ENCODE measurements at regions not wholly inside any gene's neighbourhood (a gene's known extent, or its start where the extent isn't known, plus 50 kb on each side); places are given as distances from the start of the nearest gene placed in this dataset.
"Not testable (repeated sequence)": the region's sequence is repeated elsewhere in the genome, so short reads cannot be mapped to it uniquely, and the experiment has no call there.

- Mint-ChIP-seq H3K4me1 (no peaks in the 10 kb centered on the region), H3K27me3 (no peaks in the 10 kb centered on the region), H3K4me3 (no peak overlapping the region), H3K27ac (no peak overlapping the region), H3K9me3 (peaks cover 8 to 13% of the 10 kb centered on the region in 2 donors)
- ATAC-seq, result no peak
- no peak for DNase-seq
These were observed 621.9 kb upstream of the CTNND2 start for GRCh38 chr5:12526113-12526512.

- Mint-ChIP-seq H3K27me3 (no peaks in the 10 kb centered on the region), H3K27ac (no peak overlapping the region), H3K4me1 (no peaks in the 10 kb centered on the region), H3K4me3 (no peak overlapping the region), H3K9me3 (peaks cover 21 to 28% of the 10 kb centered on the region in 2 donors)
- DNase-seq (no peak), ATAC-seq (no peak)
These were observed 617.9 kb upstream of the CTNND2 start for GRCh38 chr5:12522116-12522515.

GRCh38 chr5:12504983-12505382 is 600.7 kb upstream of the CTNND2 start:
- H3K27ac Mint-ChIP-seq, H3K4me3 Mint-ChIP-seq, DNase-seq, H3K27me3 Mint-ChIP-seq, ATAC-seq, H3K4me1 Mint-ChIP-seq: not testable (repeated sequence)
- H3K9me3 Mint-ChIP-seq, result peaks cover 21 to 29% of the 10 kb centered on the region in 2 donors

GRCh38 chr5:12488161-12488560 is 583.9 kb upstream of the CTNND2 start:
- Mint-ChIP-seq H3K4me1 (no peaks in the 10 kb centered on the region), H3K9me3 (peaks cover 6 to 40% of the 10 kb centered on the region in 2 donors), H3K27ac (no peak overlapping the region), H3K4me3 (no peak overlapping the region), H3K27me3 (no peaks in the 10 kb centered on the region)
- no peak for ATAC-seq
- DNase-seq, result no peak

GRCh38 chr5:12480487-12480886 is 576.2 kb upstream of the CTNND2 start:
- ATAC-seq (no peak), DNase-seq (no peak)
- Mint-ChIP-seq H3K27ac (no peak overlapping the region), H3K4me1 (no peaks in the 10 kb centered on the region), H3K4me3 (no peak overlapping the region), H3K27me3 (no peaks in the 10 kb centered on the region), H3K9me3 (peaks cover 12 to 13% of the 10 kb centered on the region in 2 donors)

GRCh38 chr5:12477554-12477953 is 573.3 kb upstream of the CTNND2 start:
- ATAC-seq (no peak), DNase-seq (no peak)
- no peak overlapping the region for H3K27ac Mint-ChIP-seq
- no peaks in the 10 kb centered on the region for H3K27me3 Mint-ChIP-seq
- H3K4me1 Mint-ChIP-seq, result no peaks in the 10 kb centered on the region
- peaks cover 7% of the 10 kb centered on the region in 2 donors for H3K9me3 Mint-ChIP-seq
- H3K4me3 Mint-ChIP-seq, result no peak overlapping the region

GRCh38 chr5:12467799-12468198 is 563.6 kb upstream of the CTNND2 start:
- Mint-ChIP-seq H3K27ac (peak overlapping the region in 1 of 2 donors; percentile 49), H3K4me1 (no peaks in the 10 kb centered on the region), H3K9me3 (peaks cover 9 to 50% of the 10 kb centered on the region in 2 donors), H3K27me3 (no peaks in the 10 kb centered on the region), H3K4me3 (no peak overlapping the region)
- no peak for DNase-seq
- no peak for ATAC-seq

- Mint-ChIP-seq H3K27ac (no peak overlapping the region), H3K4me1 (no peaks in the 10 kb centered on the region), H3K27me3 (no peaks in the 10 kb centered on the region), H3K4me3 (no peak overlapping the region), H3K9me3 (peaks cover 5 to 13% of the 10 kb centered on the region in 2 donors)
- DNase-seq (no peak), ATAC-seq (no peak)
These were observed 556.4 kb upstream of the CTNND2 start for GRCh38 chr5:12460493-12461261.

GRCh38 chr5:12459326-12459725 is 555.1 kb upstream of the CTNND2 start:
- no peak overlapping the region for H3K27ac Mint-ChIP-seq
- no peak overlapping the region for H3K4me3 Mint-ChIP-seq
- ATAC-seq (no peak), DNase-seq (no peak)
- no peaks in the 10 kb centered on the region for H3K27me3 Mint-ChIP-seq
- H3K9me3 Mint-ChIP-seq, result peaks cover 5 to 13% of the 10 kb centered on the region in 2 donors
- no peaks in the 10 kb centered on the region for H3K4me1 Mint-ChIP-seq

- H3K27ac Mint-ChIP-seq, result no peak overlapping the region
- DNase-seq (no peak), ATAC-seq (no peak)
- H3K27me3 Mint-ChIP-seq, result no peaks in the 10 kb centered on the region
- no peaks in the 10 kb centered on the region for H3K4me1 Mint-ChIP-seq
- H3K4me3 Mint-ChIP-seq, result no peak overlapping the region
- peaks cover under 1 to 12% of the 10 kb centered on the region in 2 donors for H3K9me3 Mint-ChIP-seq
These were observed 514.8 kb upstream of the CTNND2 start for GRCh38 chr5:12419075-12419474.

GRCh38 chr5:12413585-12413984 is 509.3 kb upstream of the CTNND2 start:
- Mint-ChIP-seq H3K27ac (peak overlapping the region in 1 of 2 donors; percentile 61), H3K4me1 (no peaks in the 10 kb centered on the region), H3K4me3 (no peak overlapping the region), H3K27me3 (no peaks in the 10 kb centered on the region), H3K9me3 (peaks cover 6 to 38% of the 10 kb centered on the region in 2 donors)
- ATAC-seq, result no peak
- DNase-seq, result no peak

GRCh38 chr5:12413075-12413474 is 508.8 kb upstream of the CTNND2 start:
- no peak for DNase-seq
- H3K4me1 Mint-ChIP-seq, result no peaks in the 10 kb centered on the region
- H3K27ac Mint-ChIP-seq, result no peak overlapping the region
- H3K9me3 Mint-ChIP-seq, result peaks cover 6 to 38% of the 10 kb centered on the region in 2 donors
- H3K27me3 Mint-ChIP-seq, result no peaks in the 10 kb centered on the region
- H3K4me3 Mint-ChIP-seq, result no peak overlapping the region
- ATAC-seq, result no peak

GRCh38 chr5:12399868-12400267 is 495.6 kb upstream of the CTNND2 start:
- H3K27ac Mint-ChIP-seq, result no peak overlapping the region

GRCh38 chr5:12392246-12392645 is 488.0 kb upstream of the CTNND2 start:
- DNase-seq (no peak), ATAC-seq (no peak)
- peaks cover 0 to 7% of the 10 kb centered on the region in 2 donors for H3K9me3 Mint-ChIP-seq
- peak overlapping the region in 1 of 2 donors; percentile 77 for H3K27ac Mint-ChIP-seq
- no peaks in the 10 kb centered on the region for H3K27me3 Mint-ChIP-seq
- no peaks in the 10 kb centered on the region for H3K4me1 Mint-ChIP-seq
- no peak overlapping the region for H3K4me3 Mint-ChIP-seq

More at GRCh38 chr5:12399868-12400267, 495.6 kb upstream of the CTNND2 start:
- no peaks in the 10 kb centered on the region for H3K4me1 Mint-ChIP-seq
- H3K27me3 Mint-ChIP-seq, result no peaks in the 10 kb centered on the region
- ATAC-seq (no peak), DNase-seq (no peak)
- H3K4me3 Mint-ChIP-seq, result no peak overlapping the region
- H3K9me3 Mint-ChIP-seq, result peaks cover 5 to 10% of the 10 kb centered on the region in 2 donors

- no peak overlapping the region for H3K27ac Mint-ChIP-seq
- ATAC-seq, result no peak
- no peaks in the 10 kb centered on the region for H3K27me3 Mint-ChIP-seq
- no peak for DNase-seq
- H3K4me1 Mint-ChIP-seq, result no peaks in the 10 kb centered on the region
- H3K9me3 Mint-ChIP-seq, result peaks cover 18 to 43% of the 10 kb centered on the region in 2 donors
- no peak overlapping the region for H3K4me3 Mint-ChIP-seq
These were observed 480.8 kb upstream of the CTNND2 start for GRCh38 chr5:12385095-12385494.

GRCh38 chr5:12384005-12384404 is 479.8 kb upstream of the CTNND2 start:
- Mint-ChIP-seq H3K27ac (no peak overlapping the region), H3K4me3 (no peak overlapping the region), H3K9me3 (peaks cover 26 to 43% of the 10 kb centered on the region in 2 donors), H3K4me1 (no peaks in the 10 kb centered on the region), H3K27me3 (no peaks in the 10 kb centered on the region)
- DNase-seq, result no peak
- ATAC-seq, result no peak

- DNase-seq (no peak), ATAC-seq (no peak)
- Mint-ChIP-seq H3K9me3 (peaks cover 0 to 10% of the 10 kb centered on the region in 2 donors), H3K27me3 (no peaks in the 10 kb centered on the region), H3K4me3 (no peak overlapping the region), H3K27ac (no peak overlapping the region), H3K4me1 (no peaks in the 10 kb centered on the region)
These were observed 463.7 kb upstream of the CTNND2 start for GRCh38 chr5:12367973-12368372.

Data from stimulated activated naive CD8-positive, alpha-beta T cell treated with anti-CD3 and anti-CD28 coated beads, Interleukin-15, amount 100 ng/mL, for 72 hours (primary cell).